ENCODE measurements at regions not wholly inside any gene's neighbourhood (a gene's known extent, or its start where the extent isn't known, plus 50 kb on each side); places are given as distances from the start of the nearest gene placed in this dataset.

DNA sequence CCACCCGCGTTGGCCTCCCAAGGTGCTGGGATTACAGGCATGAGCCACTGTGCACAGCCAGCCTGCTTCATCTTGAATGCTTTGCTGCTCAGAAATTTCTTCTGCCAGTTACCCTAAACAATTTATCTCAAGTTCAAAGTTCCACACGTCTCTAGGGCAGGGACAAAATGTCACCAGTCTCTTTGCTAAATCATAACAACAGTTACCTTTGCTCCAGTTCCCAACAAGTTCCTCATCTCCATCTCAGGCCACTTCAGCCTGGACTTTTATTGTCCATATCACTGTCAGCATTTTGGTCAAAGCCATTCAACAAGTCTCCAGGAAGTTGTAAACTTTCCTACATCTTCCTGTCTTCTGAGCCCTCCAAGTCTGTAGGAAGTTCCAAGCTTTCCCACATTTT is 159.5 kb upstream of the DYRK2 start:
- intact Hi-C loops (cut with micrococcal nuclease), result no loop called here

GRCh38 chr12:67496581-67496980 is 152.0 kb upstream of the DYRK2 start:
- intact Hi-C loops (cut with micrococcal nuclease), result no loop called here

- intact Hi-C loops (cut with micrococcal nuclease), result no loop called here
Observed at GRCh38 chr12:67498991-67499390, 149.6 kb upstream of the DYRK2 start.

- intact Hi-C loops (cut with micrococcal nuclease), result no loop called here
Observed at GRCh38 chr12:67501362-67501761, 147.2 kb upstream of the DYRK2 start.

- intact Hi-C loops (cut with micrococcal nuclease), result no loop called here
Observed at GRCh38 chr12:67504026-67504425, 144.5 kb upstream of the DYRK2 start.

GRCh38 chr12:67506739-67507138 is 141.8 kb upstream of the DYRK2 start:
- intact Hi-C loops (cut with micrococcal nuclease), result no loop called here

DNA sequence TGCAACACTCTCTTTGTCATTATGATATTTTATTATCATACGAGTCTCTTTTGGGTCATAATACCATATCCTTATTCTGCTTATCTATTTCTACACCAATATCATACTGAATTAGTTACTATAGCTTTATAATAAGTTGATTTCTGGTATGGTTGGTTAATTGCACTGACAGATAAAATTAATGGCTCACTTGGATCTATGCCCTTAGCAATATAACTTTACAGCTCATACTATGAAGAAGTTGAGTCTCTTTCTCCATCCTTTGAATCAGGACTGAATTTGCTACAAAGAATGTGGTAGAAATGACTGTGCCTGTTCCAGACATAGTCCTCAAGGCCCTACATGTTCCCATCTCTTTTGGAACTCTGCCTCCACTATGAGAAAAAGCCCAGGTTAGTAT is 139.7 kb upstream of the DYRK2 start:
- intact Hi-C loops (cut with micrococcal nuclease), result no loop called here

- intact Hi-C loops (cut with micrococcal nuclease), result no loop called here
Observed at GRCh38 chr12:67509666-67510386, 138.7 kb upstream of the DYRK2 start.

DNA sequence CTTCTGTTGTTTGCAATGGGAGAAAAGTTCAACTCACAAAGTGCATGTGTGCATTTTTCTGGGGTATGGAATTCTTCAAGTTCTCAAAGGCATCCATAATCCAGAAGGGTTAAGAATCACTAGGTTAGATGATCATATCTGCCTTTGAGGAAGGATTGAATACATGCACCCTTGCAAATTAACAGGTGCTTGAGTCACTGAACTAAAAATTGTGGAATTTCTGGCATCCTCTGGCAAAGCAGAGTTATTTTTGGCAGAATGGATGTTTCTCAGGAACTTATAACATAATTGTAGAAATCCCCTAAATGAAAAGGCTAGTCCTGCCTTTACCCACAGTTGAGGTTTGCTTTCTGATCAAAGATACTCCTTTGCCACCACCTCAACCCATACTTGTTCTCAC is 136.5 kb upstream of the DYRK2 start:
- intact Hi-C loops (cut with micrococcal nuclease), result no loop called here

DNA sequence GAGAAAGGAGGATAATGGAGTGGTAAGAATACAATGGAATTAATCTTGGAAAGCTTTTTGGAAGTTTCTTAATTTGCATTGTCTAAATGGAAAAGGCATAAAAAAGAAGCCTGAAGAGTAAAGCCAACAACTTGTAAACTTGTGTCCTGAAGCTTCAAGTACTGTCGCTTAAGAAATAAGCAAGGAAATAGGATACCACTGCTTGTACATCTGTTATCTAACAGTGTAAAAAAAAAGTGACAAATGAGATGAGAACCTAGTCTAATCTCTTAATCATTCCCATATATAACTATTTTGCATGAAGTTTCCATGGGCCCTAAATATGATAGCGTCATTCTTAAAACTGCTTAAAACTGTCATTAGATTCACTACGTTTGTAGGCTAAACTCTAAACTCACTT is 134.0 kb upstream of the DYRK2 start:
- intact Hi-C loops (cut with micrococcal nuclease), result no loop called here

DNA sequence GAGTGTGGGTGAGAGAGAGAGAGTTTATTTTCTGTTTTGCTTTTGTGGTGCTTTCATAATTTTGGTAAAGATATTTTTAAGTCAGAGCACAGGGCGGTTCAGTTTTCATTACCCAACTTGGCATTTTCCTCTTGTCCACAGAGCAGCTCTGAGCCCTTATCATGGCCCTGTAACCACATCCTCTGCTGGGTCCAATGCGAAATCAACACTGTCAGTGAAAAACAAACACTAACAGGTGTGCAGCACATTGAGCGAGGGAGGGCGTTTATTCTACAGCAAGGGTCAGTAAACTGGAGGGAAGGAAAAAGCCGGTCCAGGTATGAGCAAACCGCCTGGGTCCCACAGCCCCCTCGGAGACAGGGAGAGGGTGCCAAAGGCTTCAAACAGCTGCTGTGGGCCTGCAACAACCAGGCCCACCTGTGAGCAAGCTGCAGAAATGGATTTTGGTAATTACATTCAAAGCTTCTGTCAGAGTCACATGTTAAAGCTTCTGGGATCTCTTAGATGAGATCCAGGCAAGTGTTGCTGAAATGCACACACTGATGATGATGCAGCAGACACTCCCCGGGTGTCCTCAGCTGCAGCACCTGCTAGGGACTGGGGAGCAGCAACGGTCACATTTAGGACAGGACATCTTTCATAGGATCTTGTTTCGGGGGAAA is 132.7 kb upstream of the DYRK2 start:
- intact Hi-C loops (cut with micrococcal nuclease), result loop anchor here (1.0 to 5.0 kb wide), 4 partner anchors 69 to 181 kb away; no protein-coding TSS in a partner anchor

- intact Hi-C loops (cut with micrococcal nuclease), result loop anchor here (5.0 kb wide), 3 partner anchors 70 to 180 kb away; no protein-coding TSS in a partner anchor
Observed at GRCh38 chr12:67517181-67517887, 131.2 kb upstream of the DYRK2 start.

- intact Hi-C loops (cut with micrococcal nuclease), result loop anchor here (2.0 to 5.0 kb wide), 4 partner anchors 72 to 178 kb away; no protein-coding TSS in a partner anchor
Observed at GRCh38 chr12:67519484-67520433, 128.8 kb upstream of the DYRK2 start.

GRCh38 chr12:67520606-67521005 is 127.9 kb upstream of the DYRK2 start:
- intact Hi-C loops (cut with micrococcal nuclease), result no loop called here

DNA sequence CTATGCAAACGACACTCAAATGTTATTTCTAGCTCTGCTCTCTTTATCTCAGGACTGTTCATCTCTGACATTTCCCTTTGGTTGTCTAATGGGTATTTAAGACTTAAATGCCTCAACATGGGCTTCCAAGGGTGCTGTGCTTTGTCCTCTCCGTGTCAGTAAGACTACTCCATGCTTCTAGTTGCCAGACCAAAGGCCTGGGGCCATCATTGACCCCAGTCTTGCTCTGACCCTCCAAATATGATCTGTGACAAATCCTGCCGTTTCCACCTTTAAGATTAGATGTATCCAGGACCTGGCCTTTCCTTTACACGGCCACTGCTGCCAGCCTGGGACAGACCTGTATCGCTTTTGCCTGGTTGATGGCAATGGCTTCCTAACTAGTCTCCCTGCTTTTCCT is 126.3 kb upstream of the DYRK2 start:
- intact Hi-C loops (cut with micrococcal nuclease), result no loop called here

- intact Hi-C loops (cut with micrococcal nuclease), result no loop called here
Observed at GRCh38 chr12:67523538-67523937, 125.0 kb upstream of the DYRK2 start.

DNA sequence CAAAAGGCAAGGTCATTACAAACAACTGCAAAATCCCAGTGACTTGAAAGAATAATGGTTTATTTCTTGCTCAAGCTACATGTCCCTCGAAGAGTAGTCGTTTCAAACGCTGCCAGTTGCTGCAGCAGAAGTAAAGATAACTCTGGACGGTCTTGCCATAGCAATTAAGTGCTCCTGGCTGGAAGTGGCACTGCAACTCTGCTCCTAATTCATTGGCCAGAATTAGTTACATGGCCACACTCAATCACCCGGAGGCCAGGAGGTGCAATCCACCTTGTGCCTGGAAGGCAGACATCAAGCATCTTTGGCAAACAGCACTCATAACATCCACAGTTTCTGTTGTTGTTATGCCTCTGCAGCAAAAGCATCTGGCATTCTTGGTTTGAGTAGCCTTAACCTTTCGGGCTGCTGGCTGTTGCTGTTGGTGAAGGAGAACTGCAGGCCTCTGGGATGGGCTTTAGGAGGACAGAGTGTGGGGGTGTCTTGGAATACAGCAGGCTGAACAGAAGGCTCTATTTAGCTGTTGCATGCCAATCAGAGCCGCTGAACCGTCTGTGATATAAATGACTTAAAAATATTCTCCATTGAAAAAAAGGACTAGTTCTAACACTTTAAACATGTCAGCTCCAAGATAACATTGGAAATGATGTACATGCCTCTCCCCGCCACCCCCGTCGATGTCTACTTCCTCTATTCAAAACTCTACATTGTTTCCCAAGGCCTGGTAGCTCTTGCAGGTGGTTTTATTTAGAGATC is 123.5 kb upstream of the DYRK2 start:
- intact Hi-C loops (cut with micrococcal nuclease), result no loop called here

- intact Hi-C loops (cut with micrococcal nuclease), result no loop called here
Observed at GRCh38 chr12:67525617-67525884, 123.0 kb upstream of the DYRK2 start.

DNA sequence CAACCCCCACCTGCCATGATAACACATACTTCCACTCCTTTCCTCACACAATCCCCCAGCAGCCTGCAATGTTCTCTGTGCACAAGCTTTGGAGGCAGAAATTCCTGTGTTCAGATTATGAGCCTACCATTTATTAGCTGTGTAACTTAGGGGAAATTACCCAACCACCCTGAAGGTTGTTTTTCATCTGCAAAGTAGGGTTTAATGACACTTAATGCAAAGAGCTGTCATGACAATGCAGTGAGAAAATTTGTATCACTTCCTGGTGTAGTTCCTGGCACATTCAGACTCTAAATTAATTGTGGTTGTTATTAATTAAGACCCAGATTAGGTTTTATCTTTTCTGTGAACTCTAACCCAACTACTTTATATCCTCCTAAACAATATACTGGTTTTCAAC is 122.4 kb upstream of the DYRK2 start:
- intact Hi-C loops (cut with micrococcal nuclease), result no loop called here

DNA sequence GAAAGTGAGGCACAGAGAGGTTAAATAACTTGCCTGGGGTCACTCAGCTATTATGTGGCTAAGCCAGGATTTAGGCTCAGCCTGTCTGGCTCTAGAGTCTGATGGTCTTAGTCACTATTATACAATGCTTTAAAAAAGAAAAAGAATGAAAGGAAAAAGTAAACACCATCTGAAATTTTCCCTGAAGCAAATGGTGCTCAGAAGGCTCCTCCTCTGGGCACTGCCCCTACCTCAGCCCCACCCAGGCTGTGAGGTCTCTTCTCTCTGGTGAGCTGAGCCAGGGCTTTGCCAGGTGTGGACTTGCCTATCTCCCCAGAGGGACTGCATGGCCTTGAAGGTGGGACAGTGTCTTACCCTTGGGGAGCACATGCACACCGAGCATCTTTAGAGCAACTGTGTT is 117.5 kb upstream of the DYRK2 start:
- intact Hi-C loops (cut with micrococcal nuclease), result no loop called here

GRCh38 chr12:67531501-67531900 is 117.0 kb upstream of the DYRK2 start:
- intact Hi-C loops (cut with micrococcal nuclease), result no loop called here
